NAMALWA (cell line): ENCODE measurements at regions not wholly inside any gene's neighbourhood (a gene's known extent, or its start where the extent isn't known, plus 50 kb on each side); places are given as distances from the start of the nearest gene placed in this dataset.
"Not testable (repeated sequence)": the region's sequence is repeated elsewhere in the genome, so short reads cannot be mapped to it uniquely, and the experiment has no call there.

ENCODE experiments used
- DNase-seq: peaks from one replicate; pipeline ENCODE4 v3.0.0-alpha.2; 2015; ENCODE audit warnings: low spot score

- no peak for DNase-seq
Observed at GRCh38 chr14:103186909-103187586, 63.8 kb downstream of the TNFAIP2 start.

- no peak for DNase-seq
Observed at GRCh38 chr14:103187911-103188310, 64.7 kb downstream of the TNFAIP2 start.

GRCh38 chr14:103188810-103189480 is 65.7 kb downstream of the TNFAIP2 start:
- no peak for DNase-seq

GRCh38 chr14:103189481-103190470 is 66.5 kb downstream of the TNFAIP2 start:
- no peak for DNase-seq

GRCh38 chr14:103190741-103191140 is 67.5 kb downstream of the TNFAIP2 start:
- no peak for DNase-seq

- DNase-seq: no peak
Observed at GRCh38 chr14:103191844-103192243, 68.6 kb downstream of the TNFAIP2 start.

- DNase-seq: no peak
Observed at GRCh38 chr14:103192246-103192840, 69.1 kb downstream of the TNFAIP2 start.

- DNase-seq: not testable (repeated sequence)
Observed at GRCh38 chr14:103192861-103193260, 69.6 kb downstream of the TNFAIP2 start.

GRCh38 chr14:103193491-103193890 is 70.2 kb downstream of the TNFAIP2 start:
- DNase-seq: not testable (repeated sequence)

GRCh38 chr14:103194256-103195045 is 71.2 kb downstream of the TNFAIP2 start:
- no peak for DNase-seq

- no peak for DNase-seq
Observed at GRCh38 chr14:103195828-103196615, 72.8 kb downstream of the TNFAIP2 start.

GRCh38 chr14:103196716-103197115 is 73.5 kb downstream of the TNFAIP2 start:
- DNase-seq: no peak

- DNase-seq: no peak
Observed at GRCh38 chr14:103198131-103199105, 75.2 kb downstream of the TNFAIP2 start.

- DNase-seq: no peak
Observed at GRCh38 chr14:103199124-103199523, 75.9 kb downstream of the TNFAIP2 start.

- no peak for DNase-seq
Observed at GRCh38 chr14:103201801-103202200, 78.5 kb downstream of the TNFAIP2 start.

GRCh38 chr14:103204852-103205540 is 81.7 kb downstream of the TNFAIP2 start:
- DNase-seq: no peak

- DNase-seq: no peak
Observed at GRCh38 chr14:103205541-103205906, 82.3 kb downstream of the TNFAIP2 start.

- DNase-seq: no peak
Observed at GRCh38 chr14:103206023-103206481, 82.8 kb downstream of the TNFAIP2 start.
